Right ventricle myocardium superior (tissue), 1 donor: ENCODE measurements at regions not wholly inside any gene's neighbourhood (a gene's known extent, or its start where the extent isn't known, plus 50 kb on each side); places are given as distances from the start of the nearest gene placed in this dataset.

Experiments
- ATAC-seq: fragments of 200-7000 bp; cut with Tn5 transposase; one replicate; pipeline ENCODE4 v1.9.1; 2020; ENCODE audit warnings: mild to moderate bottlenecking; ENCODE audit not compliant: poor library complexity
- DNase-seq: peaks from one replicate; pipeline ENCODE4 v3.0.0-alpha.2; 2020
- intact Hi-C: fragments of 100-400 bp; cut with DNase I; formaldehyde crosslinking; loops from one replicate; pipeline ENCODE4 v1.11.2; 2022
- donor health status: DM: no; HTN: yes; CAD: no; lungs with severe emphysema.

DNA sequence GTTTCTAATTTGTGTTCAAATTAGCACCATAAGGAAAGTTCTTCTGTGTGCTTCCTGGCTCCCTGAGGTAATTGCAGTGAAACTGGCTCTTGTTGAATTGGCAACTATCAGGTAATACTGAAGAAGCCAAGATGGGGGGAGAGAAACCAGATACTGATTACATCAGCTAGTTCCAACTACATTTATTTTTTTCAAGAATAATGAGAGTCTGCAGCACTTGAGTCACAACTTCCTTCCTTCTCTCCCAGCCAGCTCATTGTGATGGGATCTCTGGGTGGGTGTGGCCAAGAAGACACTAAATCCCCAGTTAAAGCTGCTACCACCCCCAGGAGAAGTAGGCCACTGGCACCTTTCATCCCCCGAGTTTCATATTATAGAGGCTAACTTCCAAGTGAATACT, 100.7 kb upstream of the RXFP2 start:
- no peak for ATAC-seq

DNA sequence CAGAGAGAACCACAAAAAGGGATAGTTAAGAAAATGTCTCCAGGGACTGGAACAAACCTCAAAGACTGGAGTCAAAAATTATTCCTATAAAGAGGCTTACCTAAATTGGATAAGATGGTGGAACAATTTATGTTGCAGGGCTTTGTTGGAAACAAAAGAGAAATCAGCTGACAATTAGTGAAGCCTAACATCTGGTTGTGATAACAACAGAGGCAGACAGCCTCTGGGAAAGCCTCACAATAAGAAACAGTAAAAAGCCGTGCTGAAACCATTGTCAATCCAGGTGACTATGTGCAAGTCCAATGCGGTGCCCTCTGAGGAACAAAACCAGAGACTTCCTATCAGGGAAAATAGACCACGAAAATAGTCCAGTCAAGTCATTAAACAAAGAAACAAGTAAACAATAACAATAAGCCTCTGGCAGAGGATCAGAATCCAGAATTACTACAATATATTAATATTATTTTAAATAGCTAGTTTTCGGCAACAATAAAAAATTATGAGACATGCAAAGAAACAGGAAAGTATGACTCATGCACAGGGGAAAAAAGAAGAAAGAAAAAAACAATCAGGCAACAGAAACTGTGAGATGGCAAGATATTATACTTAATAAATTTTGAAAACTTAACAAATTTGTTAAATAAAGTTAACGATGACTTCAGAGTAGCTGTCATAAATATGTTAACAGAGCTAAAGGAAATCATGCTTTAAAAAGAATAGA, 99.7 kb upstream of the RXFP2 start:
- intact Hi-C loops: no loop called here
- ATAC-seq: no peak

More for the DNA sequence above, 100.7 kb upstream of the RXFP2 start:
- intact Hi-C loops: no loop called here
- no peak for DNase-seq

DNA sequence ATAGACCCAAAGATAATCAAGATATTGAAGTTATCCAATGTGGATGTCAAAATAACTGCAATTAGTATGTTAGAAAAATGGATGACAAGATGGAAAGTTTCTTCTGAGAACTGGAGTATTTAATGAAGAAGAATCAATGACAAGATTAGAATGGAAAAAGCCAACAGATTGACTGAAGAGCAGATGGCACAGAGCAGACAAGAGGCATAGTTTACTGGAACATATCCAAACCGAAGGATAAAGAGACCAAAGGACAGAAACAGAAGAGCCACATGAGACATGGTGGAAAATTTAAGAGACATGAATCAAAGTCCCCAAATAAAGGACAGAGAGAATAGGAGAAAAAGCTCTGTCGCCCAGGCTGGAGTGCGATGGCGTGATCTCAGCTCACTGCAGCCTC, 89.6 kb upstream of the RXFP2 start:
- intact Hi-C loops: no loop called here
- DNase-seq (no peak), ATAC-seq (no peak)

More for the DNA sequence above, 99.7 kb upstream of the RXFP2 start:
- DNase-seq: no peak

DNA sequence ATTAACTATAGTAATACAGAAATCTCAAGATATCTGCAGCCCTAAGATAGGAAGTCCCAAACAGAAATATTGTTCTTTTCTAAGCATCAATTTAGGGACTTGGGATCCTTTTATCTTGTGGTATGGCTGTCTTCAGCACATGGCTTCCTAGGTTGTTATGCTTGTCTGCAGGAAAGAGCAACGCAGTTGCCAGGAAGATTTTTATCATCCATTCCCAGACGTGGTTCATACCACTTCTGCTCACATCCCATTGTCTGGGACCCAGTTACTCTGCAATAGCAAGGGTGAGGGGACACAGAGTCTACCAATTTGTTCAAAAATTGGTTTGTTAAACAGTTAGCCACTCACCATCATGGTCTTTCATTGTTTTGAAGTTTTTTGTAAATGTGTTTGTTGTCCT, 85.6 kb upstream of the RXFP2 start:
- intact Hi-C loops: no loop called here
- no peak for DNase-seq
- ATAC-seq: no peak

DNA sequence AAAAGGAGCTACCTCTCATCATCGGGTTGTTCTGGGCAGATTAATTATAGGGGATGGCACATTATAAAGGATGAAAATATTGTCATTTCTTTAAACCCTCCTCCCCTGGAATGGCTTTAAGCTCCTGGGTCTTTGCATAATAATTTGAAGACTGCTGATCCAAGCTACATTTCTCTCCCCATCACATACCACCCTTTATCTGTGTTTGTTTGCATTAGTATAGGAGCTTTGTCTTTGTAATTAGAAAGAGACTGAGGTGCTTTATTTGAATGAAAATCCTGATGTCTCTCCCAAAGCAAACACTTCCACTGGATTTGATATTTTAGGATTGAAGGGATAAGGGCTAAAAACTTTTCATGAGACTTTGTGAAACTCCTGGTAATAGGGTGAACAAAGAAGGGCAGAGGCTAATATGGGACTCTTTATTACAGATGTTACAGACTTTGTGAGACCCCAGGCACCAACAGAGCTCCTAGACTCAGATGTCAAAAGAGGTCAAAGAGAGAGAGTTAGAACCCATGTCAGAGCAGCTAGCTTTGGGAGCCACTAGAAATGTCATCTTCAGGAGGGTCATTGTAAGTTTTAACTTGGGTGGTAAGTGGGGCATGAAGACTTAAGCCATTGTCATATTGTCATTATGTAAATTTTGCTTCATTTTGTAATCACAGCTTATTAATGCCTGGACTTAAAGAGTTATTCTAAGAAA, 75.3 kb upstream of the RXFP2 start:
- DNase-seq (no peak), ATAC-seq (no peak)
- intact Hi-C loops: no loop called here

DNA sequence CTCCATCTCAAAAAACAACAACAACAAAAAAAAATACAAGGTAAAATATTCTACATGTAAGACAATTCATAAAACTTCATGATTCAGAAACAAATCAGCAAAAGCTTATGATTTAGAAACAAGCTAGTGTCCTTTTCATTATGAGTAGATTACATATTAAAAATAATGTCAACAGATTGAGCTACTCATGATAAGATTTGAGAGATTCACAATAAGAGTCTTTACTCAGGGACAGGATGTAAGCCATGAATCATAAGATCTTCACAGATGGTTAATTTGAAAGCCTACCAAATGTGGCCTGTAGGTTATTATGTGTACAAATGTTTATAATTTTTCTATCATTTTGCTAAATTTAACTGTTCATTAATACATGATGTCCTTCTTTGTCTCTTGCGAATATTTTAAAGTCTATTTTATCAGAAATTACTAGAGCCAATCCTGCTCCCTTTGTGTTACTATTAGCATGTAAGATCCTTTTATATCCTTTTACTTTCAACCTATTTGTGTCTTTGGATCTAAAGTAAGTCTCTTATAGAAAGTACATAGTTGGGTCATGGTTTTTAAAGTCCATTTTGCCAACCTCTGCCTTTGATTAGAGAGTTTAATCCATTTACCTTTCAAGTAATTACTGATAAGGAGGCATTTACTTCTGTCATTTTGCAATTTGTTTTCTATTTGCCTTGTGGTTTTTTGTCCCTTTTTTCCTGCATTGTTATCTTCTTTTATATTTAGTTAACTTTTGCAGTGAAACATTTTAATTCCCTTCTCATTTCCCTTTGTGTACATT, 68.3 kb upstream of the RXFP2 start:
- intact Hi-C loops: no loop called here
- ATAC-seq: no peak
- no peak for DNase-seq

DNA sequence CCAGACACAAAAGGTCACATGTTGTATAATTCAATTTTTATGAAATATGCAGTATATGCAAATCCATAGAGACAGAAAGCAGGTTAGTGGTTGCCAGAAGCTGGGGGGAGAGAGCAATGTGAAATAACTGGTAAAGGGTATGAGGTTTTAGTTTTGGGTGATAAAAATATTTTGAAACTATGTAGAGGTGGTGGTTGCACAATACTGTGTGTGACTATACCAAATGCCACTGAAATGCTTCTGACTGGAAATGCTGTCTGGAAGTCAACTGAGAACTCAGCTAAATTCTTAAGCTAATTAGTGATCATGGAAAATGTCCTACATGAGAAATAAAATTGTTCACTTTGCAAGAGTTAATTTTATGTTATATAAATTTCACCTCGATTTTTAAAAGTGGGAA, 65.3 kb upstream of the RXFP2 start:
- intact Hi-C loops: no loop called here
- DNase-seq: no peak
- ATAC-seq: no peak

DNA sequence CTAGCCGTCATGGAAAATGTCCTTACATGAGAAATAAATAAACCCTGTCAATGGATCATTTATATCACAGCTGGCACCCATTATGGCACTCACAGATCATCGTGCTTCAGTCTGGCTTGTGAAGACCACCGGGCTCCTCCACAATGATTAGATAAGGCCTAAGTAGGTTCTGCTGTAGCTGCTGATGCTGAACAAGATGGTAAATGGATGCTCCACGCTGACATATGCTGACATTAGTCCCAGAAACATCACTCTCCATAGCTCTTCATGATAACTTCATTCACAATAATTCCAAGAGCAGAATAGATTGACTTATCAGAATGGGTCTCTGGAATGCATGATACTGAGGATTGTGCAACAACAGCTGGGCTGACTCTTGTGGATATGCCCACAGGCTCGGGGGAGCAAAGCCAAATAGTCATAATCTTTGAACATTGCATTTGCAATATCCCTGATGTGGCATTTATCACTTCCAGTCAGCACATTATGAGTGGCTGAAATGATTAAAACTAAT, 63.8 kb upstream of the RXFP2 start:
- intact Hi-C loops: no loop called here
- no peak for DNase-seq
- ATAC-seq: no peak

DNA sequence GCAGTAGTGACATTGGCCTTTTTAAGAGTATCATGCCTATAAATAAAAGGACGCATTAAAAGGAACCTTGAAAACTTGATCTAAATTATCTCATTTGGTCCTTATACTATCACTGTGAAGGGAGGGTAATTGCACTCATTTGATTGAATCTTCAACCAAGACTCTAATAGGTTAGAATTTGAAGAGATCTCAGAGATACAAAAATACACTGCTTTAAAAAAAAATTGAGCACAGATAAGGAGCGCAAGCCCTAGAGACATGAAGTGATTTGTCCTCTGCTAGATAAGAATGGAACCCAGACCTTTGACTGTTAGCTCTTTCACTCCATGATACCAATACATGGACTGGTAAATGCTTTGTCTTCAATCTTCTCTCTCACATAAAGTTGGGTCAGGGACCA, 58.2 kb upstream of the RXFP2 start:
- no peak for ATAC-seq
- DNase-seq: no peak
- intact Hi-C loops: no loop called here

DNA sequence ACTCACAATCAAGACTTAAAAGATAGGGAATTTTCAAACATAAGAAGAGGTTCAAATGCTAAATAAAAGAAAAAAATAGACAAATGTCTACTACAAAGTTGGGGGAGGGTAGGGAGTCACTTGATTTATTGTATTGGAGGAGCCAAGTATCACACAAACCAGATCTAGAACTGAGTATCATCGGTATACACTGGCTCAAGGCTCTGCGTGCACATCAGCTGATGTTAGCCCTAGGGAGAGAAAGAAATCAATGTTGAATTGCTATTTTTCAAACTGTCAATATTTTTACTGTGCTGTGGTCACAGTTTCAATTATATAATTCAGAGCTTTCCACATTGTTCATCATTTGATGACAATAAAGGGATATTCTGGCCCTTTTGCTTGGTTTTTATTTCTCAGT, 54.9 kb upstream of the RXFP2 start:
- no peak for DNase-seq
- intact Hi-C loops: no loop called here
- no peak for ATAC-seq

DNA sequence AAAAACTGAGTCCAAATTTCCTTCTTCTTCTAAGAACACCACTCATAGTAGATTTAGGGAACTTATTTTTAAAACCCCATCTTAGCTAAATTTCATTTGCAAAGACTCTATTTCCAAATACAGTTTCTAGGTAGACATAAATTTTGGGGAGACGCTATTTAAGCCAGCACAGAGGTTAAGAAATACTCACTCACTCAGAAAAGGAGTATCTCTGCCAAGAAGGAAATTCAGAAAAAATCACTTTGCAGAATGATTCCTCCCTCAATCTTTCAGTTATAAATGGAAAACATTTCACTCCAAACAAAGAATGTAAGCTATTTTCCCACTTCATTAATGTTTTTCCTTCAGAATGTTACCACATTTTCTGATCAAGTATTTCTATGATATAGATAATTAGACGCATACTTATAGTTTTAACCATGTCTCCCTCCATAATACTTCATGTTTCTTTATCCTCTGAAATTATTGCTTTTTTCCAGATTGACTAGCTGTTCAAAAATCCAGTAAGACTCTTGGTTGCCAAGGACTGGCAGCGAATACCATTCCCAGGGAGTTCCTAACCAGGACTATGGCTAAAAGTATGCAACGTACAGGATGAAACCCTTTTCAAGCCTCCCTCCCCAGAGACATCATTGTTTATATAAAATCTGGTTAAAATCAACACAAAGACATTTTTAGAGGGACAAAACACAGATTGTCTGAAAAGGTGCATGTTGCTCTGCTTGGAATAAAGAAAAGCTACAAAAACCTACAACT, 52.5 kb upstream of the RXFP2 start:
- ATAC-seq: no peak
- DNase-seq: no peak
- intact Hi-C loops: no loop called here
